Testis (tissue), 2 donors: ENCODE measurements at regions not wholly inside any gene's neighbourhood (a gene's known extent, or its start where the extent isn't known, plus 50 kb on each side); places are given as distances from the start of the nearest gene placed in this dataset.

Experiments
- DNase-seq: peaks from one replicate; pipeline ENCODE4 v3.0.0-alpha.2; 2019
- H3K27ac ChIP-seq, 2 donors: fragments of 200-600 bp; sonication (generic); one replicate each; pipeline ENCODE4 v1.5.1; 2019
- H3K27me3 ChIP-seq: fragments of 200-600 bp; sonication (generic); one replicate; pipeline ENCODE4 v1.5.1; 2019
- H3K36me3 ChIP-seq: fragments of 200-600 bp; sonication (generic); one replicate; pipeline ENCODE4 v1.5.1; 2017; ENCODE audit warnings: low read depth; ENCODE audit errors: missing control alignments
- H3K4me1 ChIP-seq: fragments of 200-600 bp; sonication (generic); one replicate; pipeline ENCODE4 v1.5.1; 2019
- H3K4me3 ChIP-seq, 2 donors: fragments of 200-600 bp; sonication (generic); one replicate each; pipeline ENCODE4 v1.5.1; 2017 to 2019
- H3K9me3 ChIP-seq: fragments of 200-600 bp; sonication (generic); one replicate; pipeline ENCODE4 v1.5.1; 2017
- POLR2A ChIP-seq: fragments of 450-650 bp; IDR thresholded peaks from one replicate; pipeline ENCODE4 v1.6.1; 2017; ENCODE audit warnings: antibody characterized with exemption, mild to moderate bottlenecking, moderate library complexity
- WGBS, 2 donors: methylation state at CpG; one replicate each; pipeline ENCODE4 v1.1.5; 2018; 5-methylcytosine and 5-hydroxymethylcytosine counted together
- intact Hi-C: fragments of 100-400 bp; cut with DNase I; formaldehyde crosslinking; loops from one replicate; pipeline ENCODE4 v1.15.1; 2023; ENCODE audit warnings: low total_unique reads
- TF ChIP-seq, protein P1 (sequence below), 3 experiments: fragments of 450-650 bp in 2 of 3; fragments of 200-600 bp in 1 of 3; sonication (generic) in 1 of 3; IDR thresholded peaks; one replicate each; pipeline ENCODE4 v1.5.1; 2016 to 2019; ENCODE audit warnings: antibody characterized with exemption in 3 of 3, mild to moderate bottlenecking in 2 of 3, moderate library complexity in 1 of 3

DNA sequence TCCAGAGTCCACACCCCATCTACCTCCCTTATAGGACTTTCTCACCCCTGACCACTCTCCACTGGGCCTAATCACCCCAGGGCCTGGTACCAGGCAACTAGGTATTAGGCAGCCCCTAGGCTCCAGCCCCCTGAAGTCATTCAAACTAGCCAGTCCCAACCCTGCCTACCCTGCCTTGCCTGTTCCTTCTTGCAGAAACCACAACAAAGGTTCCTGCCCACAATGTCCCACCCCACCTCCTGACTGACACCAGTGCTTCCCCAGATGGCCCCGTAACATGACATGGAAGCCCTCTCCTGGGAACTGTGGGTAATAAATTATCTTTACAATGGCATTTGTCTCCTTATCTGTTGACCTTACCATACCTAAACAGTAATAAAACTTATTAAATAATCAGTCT is 100.6 kb upstream of the PDE1C start:
- Histone ChIP-seq H3K4me3 (no peak overlapping the region), H3K27ac (no peak overlapping the region), H3K9me3 (no peaks in the 10 kb centered on the region), H3K27me3 (no peaks in the 10 kb centered on the region), H3K36me3 (no peaks in the 10 kb centered on the region), H3K4me1 (no peaks in the 10 kb centered on the region)
- WGBS, 2 donors, result 67 to 94% methylated on average over 1 of the region's 1 CpG
- intact Hi-C loops, result no loop called here
- no peak for DNase-seq
- TF ChIP-seq, protein P1, sequence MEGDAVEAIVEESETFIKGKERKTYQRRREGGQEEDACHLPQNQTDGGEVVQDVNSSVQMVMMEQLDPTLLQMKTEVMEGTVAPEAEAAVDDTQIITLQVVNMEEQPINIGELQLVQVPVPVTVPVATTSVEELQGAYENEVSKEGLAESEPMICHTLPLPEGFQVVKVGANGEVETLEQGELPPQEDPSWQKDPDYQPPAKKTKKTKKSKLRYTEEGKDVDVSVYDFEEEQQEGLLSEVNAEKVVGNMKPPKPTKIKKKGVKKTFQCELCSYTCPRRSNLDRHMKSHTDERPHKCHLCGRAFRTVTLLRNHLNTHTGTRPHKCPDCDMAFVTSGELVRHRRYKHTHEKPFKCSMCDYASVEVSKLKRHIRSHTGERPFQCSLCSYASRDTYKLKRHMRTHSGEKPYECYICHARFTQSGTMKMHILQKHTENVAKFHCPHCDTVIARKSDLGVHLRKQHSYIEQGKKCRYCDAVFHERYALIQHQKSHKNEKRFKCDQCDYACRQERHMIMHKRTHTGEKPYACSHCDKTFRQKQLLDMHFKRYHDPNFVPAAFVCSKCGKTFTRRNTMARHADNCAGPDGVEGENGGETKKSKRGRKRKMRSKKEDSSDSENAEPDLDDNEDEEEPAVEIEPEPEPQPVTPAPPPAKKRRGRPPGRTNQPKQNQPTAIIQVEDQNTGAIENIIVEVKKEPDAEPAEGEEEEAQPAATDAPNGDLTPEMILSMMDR (IDR thresholded peaks at IDR 0.05), result no peak
- no peak for TF ChIP-seq POLR2A

DNA sequence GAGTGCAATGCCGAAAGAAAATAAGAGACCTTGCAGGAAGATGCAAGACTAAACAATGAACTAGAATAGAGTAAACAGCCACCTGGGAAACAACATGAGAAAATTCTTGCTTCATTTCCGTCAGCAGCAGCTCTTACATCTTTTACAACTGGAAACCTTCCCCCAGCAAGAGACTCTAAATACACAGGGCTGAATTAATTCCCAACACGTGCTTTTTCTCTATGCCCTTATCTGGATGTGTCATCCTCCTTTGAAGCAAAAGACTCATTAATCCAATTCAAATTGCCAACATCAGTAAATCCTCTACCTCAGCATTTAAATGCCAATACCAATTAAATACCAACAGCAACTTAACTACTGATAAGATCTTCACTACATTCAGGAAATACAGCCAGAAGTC is 99.0 kb upstream of the PDE1C start:
- Histone ChIP-seq H3K27me3 (no peaks in the 10 kb centered on the region), H3K4me3 (no peak overlapping the region), H3K4me1 (no peaks in the 10 kb centered on the region), H3K36me3 (no peaks in the 10 kb centered on the region), H3K27ac (no peak overlapping the region), H3K9me3 (no peaks in the 10 kb centered on the region)
- no peak for TF ChIP-seq POLR2A
- TF ChIP-seq, protein P1 (IDR thresholded peaks at IDR 0.05), result no peak
- DNase-seq, result no peak
- intact Hi-C loops, result no loop called here
- 41 to 57% methylated on average over 3 of the region's 3 CpGs for WGBS, 2 donors

DNA sequence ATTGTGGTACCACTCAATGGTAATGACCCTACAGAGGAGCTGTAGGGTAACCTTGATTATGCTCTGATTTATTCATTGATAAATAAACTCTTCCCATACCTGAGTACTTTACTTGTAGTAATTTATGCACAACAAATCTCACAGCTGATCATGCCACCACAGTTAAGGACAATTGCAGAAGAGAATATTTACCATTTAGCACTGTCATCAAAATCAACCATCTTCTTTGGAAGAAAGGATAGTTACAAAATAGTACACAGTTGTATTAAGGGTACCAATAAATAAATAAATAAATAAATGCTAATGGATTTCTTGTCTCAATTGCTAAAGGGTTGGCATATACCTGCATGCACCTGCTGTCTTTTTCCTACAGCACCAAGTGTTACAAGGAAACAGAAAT is 97.6 kb upstream of the PDE1C start:
- H3K27me3 ChIP-seq, result no peaks in the 10 kb centered on the region
- H3K4me1 ChIP-seq, result no peaks in the 10 kb centered on the region
- no peaks in the 10 kb centered on the region for H3K36me3 ChIP-seq
- DNase-seq, result no peak
- TF ChIP-seq, protein P1 (IDR thresholded peaks at IDR 0.05), result no peak
- no peak for TF ChIP-seq POLR2A
- intact Hi-C loops, result no loop called here
- H3K27ac ChIP-seq, result no peak overlapping the region
- no peaks in the 10 kb centered on the region for H3K9me3 ChIP-seq
- no peak overlapping the region for H3K4me3 ChIP-seq

DNA sequence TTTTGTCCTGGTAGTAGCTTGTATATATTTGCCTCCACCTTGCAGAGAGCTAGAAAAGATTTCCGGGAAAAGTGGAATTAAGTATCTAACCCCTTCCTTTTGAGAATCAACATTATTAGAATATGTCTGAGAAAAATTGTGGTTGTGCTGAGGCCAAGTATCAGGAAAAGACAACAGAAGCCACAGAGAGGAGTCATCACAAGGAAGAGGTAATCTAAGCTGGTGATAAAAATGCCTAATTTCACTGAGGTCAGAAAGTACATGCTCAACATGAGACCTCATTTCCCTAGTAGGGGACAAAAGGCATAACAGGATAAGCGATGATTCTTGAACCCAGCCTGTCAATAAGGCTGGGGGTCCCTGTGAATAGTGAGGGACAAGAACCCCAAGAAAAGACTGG is 97.0 kb upstream of the PDE1C start:
- no peak overlapping the region for H3K4me3 ChIP-seq
- intact Hi-C loops, result no loop called here
- no peaks in the 10 kb centered on the region for H3K36me3 ChIP-seq

More for the DNA sequence above, 97.0 kb upstream of the PDE1C start:
- Histone ChIP-seq H3K27ac (no peak overlapping the region), H3K4me1 (no peaks in the 10 kb centered on the region), H3K27me3 (no peaks in the 10 kb centered on the region), H3K9me3 (no peaks in the 10 kb centered on the region)
- no peak for DNase-seq
- 92 to 99% methylated on average over 2 of the region's 2 CpGs for WGBS, 2 donors
- no peak for TF ChIP-seq POLR2A
- TF ChIP-seq, protein P1 (IDR thresholded peaks at IDR 0.05), result no peak
